ENCODE measurements at regions not wholly inside any gene's neighbourhood (a gene's known extent, or its start where the extent isn't known, plus 50 kb on each side); places are given as distances from the start of the nearest gene placed in this dataset.

GRCh38 chr5:77904362-77904761, 128.2 kb upstream of the TBCA start:
- TF ChIP-seq CTCF (IDR thresholded peaks at IDR 0.05), result no peak
- TF ChIP-seq POLR2A (IDR thresholded peaks at IDR 0.05), result no peak

Data from heart left ventricle (tissue), 13 donors.